NCI-H69 (cell line): ENCODE measurements at regions not wholly inside any gene's neighbourhood (a gene's known extent, or its start where the extent isn't known, plus 50 kb on each side); places are given as distances from the start of the nearest gene placed in this dataset.
"Not testable (repeated sequence)": the region's sequence is repeated elsewhere in the genome, so short reads cannot be mapped to it uniquely, and the experiment has no call there.

Experiments used
- DNase-seq: peaks from one replicate; lab custom pipeline; 2025; lab: John Stamatoyannopoulos, UW

GRCh38 chr2:190584980-190585661 lies 50.6 kb upstream of the NEMP2 start:
- DNase-seq: no peak

DNA sequence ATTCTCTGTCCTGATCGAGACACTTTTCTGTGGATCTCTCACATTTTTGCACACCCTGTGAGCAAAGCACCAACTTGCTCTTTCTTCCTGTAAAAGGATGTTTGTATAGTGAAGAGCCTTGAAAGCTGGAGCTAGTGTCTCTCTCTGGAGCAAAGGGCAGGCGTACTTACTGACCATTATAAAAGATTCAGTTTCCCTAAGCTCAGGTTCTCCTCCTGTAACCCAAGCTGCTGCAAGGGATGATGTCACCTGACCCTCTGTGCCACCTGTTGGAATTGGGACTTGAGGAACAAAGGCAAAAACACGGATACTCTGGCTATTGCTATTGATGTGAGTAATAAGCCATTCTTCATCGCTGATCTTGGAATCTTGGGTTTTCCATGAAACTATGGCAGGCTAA lies 52.6 kb upstream of the NEMP2 start:
- DNase-seq: peak; percentile 26

GRCh38 chr2:190589008-190589407 lies 54.5 kb upstream of the NEMP2 start:
- no peak for DNase-seq

DNA sequence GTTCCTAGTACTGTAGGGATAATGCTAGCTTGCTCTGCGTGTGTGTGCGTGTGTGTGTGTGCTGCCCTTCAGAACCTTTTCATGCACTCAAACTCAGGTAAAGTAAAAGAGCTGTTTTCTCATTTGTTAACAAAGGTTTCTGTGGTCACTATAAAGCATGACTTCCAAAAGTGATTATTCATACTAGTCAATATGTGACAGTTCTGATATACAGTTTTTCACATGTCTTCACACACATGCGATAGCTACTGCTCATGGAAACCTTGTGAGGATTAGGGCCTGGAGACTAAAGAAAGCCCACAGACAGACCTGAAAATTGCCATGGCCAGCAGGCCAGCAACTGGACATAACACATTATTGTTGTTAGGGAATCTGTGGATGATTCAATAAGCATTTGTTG lies 56.9 kb upstream of the NEMP2 start:
- DNase-seq: no peak

DNA sequence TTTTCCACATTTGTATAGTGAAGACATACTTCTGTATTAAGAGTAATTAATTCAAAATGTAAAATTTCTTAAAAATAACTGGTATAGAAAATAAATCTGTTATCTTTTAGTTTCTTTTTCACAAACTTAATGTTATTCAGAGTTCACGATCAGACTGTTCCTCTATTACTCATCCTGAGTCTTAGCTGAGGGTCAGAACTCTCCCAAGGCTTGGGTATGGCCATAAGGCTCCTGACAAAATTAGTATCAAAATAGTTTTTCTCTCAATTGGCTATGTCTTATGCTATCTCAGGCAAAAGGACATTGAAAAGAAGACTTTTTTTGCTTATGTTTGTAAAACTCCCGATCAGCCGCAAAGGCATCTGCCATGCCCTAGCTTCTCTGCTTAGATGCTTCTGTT lies 56.1 kb upstream of the NAB1 start:
- DNase-seq: no peak

- not testable (repeated sequence) for DNase-seq
Measured at GRCh38 chr2:190595879-190596278, 53.0 kb upstream of the NAB1 start.

GRCh38 chr2:190596993-190597392 lies 51.9 kb upstream of the NAB1 start:
- DNase-seq: no peak

DNA sequence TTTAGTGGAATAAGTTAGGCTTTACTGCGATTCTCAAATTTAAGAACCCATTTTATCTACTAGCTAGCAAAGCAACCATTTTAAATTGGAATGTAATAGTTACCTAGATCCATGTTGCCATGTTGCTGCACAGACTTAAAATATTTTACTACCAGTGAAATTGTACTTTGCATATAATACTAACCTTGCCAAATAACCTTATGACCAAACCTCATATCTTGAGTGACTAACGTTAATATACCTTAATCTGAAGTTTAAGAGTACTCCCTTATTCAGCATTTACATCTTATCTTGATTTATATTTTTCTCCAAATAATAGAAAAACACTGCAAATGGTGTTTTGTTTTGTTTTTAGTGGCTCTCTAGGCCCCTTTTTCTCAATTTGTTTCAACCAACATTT lies 50.3 kb upstream of the NAB1 start:
- DNase-seq: no peak

GRCh38 chr2:190599073-190599472 lies 49.8 kb upstream of the NAB1 start:
- DNase-seq: no peak
